Tibial artery (tissue), 4 donors: ENCODE measurements at regions not wholly inside any gene's neighbourhood (a gene's known extent, or its start where the extent isn't known, plus 50 kb on each side); places are given as distances from the start of the nearest gene placed in this dataset.
"Not testable (repeated sequence)": the region's sequence is repeated elsewhere in the genome, so short reads cannot be mapped to it uniquely, and the experiment has no call there.

Experiments used
- DNase-seq, 2 donors: peaks; one replicate each; pipeline ENCODE4 v3.0.0-alpha.2; 2019
- H3K27ac ChIP-seq, 2 donors: fragments of 200-600 bp; sonication (generic) in 1 of 2; 1 replicate in 1 of 2; 2 replicates in 1 of 2; pipeline ENCODE4 v1.5.1; 2018 to 2019; ENCODE audit warnings: mild to moderate bottlenecking in 1 of 2
- H3K27me3 ChIP-seq, 2 donors: fragments of 200-600 bp; sonication (generic) in 1 of 2; one replicate each; pipeline versions ENCODE4 v1.5.1 to v1.6.0; 2016 to 2019
- H3K36me3 ChIP-seq, 3 donors: fragments of 200-600 bp; sonication (generic) in 2 of 3; one replicate each; pipeline ENCODE4 v1.5.1; 2016 to 2019; ENCODE audit warnings: mild to moderate bottlenecking in 2 of 3
- H3K4me1 ChIP-seq, 4 donors: fragments of 200-600 bp; sonication (generic) in 2 of 4; 1 replicate in 3 of 4; 2 replicates in 1 of 4; pipeline ENCODE4 v1.5.1; 2016 to 2019
- H3K4me3 ChIP-seq, 2 donors: fragments of 200-600 bp; sonication (generic) in 1 of 2; 1 replicate in 1 of 2; 2 replicates in 1 of 2; pipeline ENCODE4 v1.5.1; 2018 to 2019; ENCODE audit warnings: mild to moderate bottlenecking in 2 of 2
- H3K9me3 ChIP-seq, 3 donors: fragments of 200-600 bp; sonication (generic) in 1 of 3; one replicate each; pipeline ENCODE4 v1.5.1; 2016 to 2019
- intact Hi-C: fragments of 100-400 bp; cut with DNase I; formaldehyde crosslinking; loops from one replicate; pipeline ENCODE4 v1.15.0; 2023; ENCODE audit warnings: low total_unique reads
- TF ChIP-seq, protein P1 (sequence below), 2 experiments: fragments of 200-600 bp in 1 of 2; fragments of 450-650 bp in 1 of 2; IDR thresholded peaks; one replicate each; pipeline ENCODE4 v1.5.1; 2017 to 2019; ENCODE audit warnings: antibody characterized with exemption in 2 of 2, mild to moderate bottlenecking in 1 of 2, moderate library complexity in 1 of 2

DNA sequence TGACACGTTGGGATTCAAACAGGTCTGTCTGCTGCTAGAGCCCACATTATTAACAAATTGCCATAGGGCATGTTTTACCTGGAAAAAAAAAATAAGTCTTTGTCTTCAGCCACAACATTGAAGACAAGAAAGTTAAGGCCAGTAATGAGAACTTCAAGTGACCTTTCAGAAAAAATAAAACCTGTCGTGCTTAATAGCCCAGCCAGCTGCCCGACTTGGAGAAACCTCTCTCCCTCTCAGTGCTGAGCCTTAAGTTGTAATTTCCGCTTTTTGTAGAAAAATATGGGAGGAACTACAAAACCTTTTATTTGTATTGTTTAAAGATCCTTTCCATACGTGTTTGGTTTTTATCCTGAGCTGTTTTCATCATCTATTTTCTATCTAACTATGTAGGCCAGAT lies 454.3 kb upstream of the SLITRK6 start:
- H3K4me1 ChIP-seq, H3K36me3 ChIP-seq, intact Hi-C loops, H3K27ac ChIP-seq, DNase-seq, H3K4me3 ChIP-seq, H3K9me3 ChIP-seq, H3K27me3 ChIP-seq: not testable (repeated sequence)

DNA sequence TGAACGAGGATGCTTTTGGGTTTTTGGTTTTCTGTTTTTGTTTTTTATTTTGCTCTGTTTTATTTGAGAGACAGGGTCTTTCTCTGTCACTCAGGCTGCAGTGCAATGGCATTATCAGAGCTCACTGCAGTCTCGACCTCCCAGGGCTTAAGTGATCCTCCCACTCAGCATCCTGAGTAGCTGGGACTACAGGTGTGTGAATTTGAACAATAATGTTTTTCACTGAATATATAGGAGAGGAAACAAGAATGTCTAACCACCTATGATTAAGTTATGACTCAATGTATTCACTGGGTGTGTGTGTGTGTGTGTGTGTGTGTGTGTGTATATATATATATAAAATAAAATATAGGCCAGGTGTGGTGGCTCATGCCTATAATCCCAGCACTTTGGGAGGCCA lies 456.6 kb upstream of the SLITRK6 start:
- DNase-seq, H3K9me3 ChIP-seq, H3K36me3 ChIP-seq, H3K27ac ChIP-seq, H3K27me3 ChIP-seq, intact Hi-C loops, H3K4me1 ChIP-seq, H3K4me3 ChIP-seq: not testable (repeated sequence)

GRCh38 chr13:86269511-86269910 lies 470.3 kb upstream of the SLITRK6 start:
- TF ChIP-seq, protein P1, sequence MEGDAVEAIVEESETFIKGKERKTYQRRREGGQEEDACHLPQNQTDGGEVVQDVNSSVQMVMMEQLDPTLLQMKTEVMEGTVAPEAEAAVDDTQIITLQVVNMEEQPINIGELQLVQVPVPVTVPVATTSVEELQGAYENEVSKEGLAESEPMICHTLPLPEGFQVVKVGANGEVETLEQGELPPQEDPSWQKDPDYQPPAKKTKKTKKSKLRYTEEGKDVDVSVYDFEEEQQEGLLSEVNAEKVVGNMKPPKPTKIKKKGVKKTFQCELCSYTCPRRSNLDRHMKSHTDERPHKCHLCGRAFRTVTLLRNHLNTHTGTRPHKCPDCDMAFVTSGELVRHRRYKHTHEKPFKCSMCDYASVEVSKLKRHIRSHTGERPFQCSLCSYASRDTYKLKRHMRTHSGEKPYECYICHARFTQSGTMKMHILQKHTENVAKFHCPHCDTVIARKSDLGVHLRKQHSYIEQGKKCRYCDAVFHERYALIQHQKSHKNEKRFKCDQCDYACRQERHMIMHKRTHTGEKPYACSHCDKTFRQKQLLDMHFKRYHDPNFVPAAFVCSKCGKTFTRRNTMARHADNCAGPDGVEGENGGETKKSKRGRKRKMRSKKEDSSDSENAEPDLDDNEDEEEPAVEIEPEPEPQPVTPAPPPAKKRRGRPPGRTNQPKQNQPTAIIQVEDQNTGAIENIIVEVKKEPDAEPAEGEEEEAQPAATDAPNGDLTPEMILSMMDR (IDR thresholded peaks at IDR 0.05) = no peak
- H3K4me1 ChIP-seq = no peaks in the 10 kb centered on the region
- no peaks in the 10 kb centered on the region for H3K9me3 ChIP-seq
- H3K4me3 ChIP-seq = no peak overlapping the region
- H3K27me3 ChIP-seq = no peaks in the 10 kb centered on the region
- no peak for DNase-seq
- H3K36me3 ChIP-seq = no peaks in the 10 kb centered on the region
- intact Hi-C loops = no loop called here
- no peak overlapping the region for H3K27ac ChIP-seq

GRCh38 chr13:86282442-86282841 lies 483.2 kb upstream of the SLITRK6 start:
- H3K4me1 ChIP-seq = no peaks in the 10 kb centered on the region
- H3K9me3 ChIP-seq = no peaks in the 10 kb centered on the region
- TF ChIP-seq, protein P1 (IDR thresholded peaks at IDR 0.05) = no peak
- DNase-seq = no peak
- H3K27me3 ChIP-seq = no peaks in the 10 kb centered on the region
- H3K4me3 ChIP-seq = no peak overlapping the region
- no peaks in the 10 kb centered on the region for H3K36me3 ChIP-seq
- no peak overlapping the region for H3K27ac ChIP-seq
- intact Hi-C loops = no loop called here

DNA sequence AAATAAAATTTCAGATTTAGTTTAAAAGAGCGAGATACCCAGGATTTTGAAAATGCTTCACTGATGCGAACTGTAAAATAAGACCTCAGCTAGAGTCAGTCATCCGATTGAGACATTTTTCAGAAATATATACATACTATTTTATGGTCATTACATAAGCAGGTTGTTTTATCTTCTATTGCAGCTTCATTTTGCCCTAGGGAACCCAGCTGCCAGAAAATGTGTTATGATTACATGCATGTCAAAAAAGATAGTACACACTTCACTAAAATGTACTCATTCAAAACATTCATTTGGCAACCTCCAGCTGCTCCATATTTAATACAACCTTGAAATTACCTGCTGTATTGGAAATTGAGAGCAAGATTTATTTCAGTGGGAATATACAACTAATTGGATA lies 483.8 kb upstream of the SLITRK6 start:
- DNase-seq = no peak
- TF ChIP-seq, protein P1 (IDR thresholded peaks at IDR 0.05) = no peak
- Histone ChIP-seq H3K4me1 (no peaks in the 10 kb centered on the region), H3K27me3 (no peaks in the 10 kb centered on the region), H3K36me3 (no peaks in the 10 kb centered on the region), H3K27ac (no peak overlapping the region), H3K4me3 (no peak overlapping the region), H3K9me3 (no peaks in the 10 kb centered on the region)
- intact Hi-C loops = no loop called here

DNA sequence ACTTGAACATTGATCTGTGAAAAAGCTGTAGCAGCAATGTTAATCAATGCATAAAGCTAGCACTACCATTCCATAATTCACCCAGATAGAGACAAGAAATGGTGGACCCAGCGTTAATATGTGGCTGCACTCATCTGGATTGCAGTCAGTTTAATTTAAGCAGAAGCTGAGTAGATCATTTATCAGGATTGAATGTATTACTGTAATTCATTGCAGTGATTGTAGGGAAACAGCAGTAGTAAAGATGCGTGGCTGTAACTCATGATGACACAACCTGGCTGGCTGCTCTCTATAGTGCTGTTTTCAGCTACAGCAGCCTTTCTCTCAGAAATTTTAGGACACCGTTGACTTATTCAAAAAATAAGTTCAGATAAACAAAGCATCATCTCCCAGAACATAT lies 499.5 kb upstream of the SLITRK6 start:
- TF ChIP-seq, protein P1 (IDR thresholded peaks at IDR 0.05) = no peak
- Histone ChIP-seq H3K4me3 (no peak overlapping the region), H3K27ac (no peak overlapping the region), H3K9me3 (no peaks in the 10 kb centered on the region), H3K4me1 (no peaks in the 10 kb centered on the region), H3K27me3 (no peaks in the 10 kb centered on the region), H3K36me3 (no peaks in the 10 kb centered on the region)
- no peak for DNase-seq
- intact Hi-C loops = no loop called here

- H3K9me3 ChIP-seq = no peaks in the 10 kb centered on the region
- H3K36me3 ChIP-seq = no peaks in the 10 kb centered on the region
- H3K27me3 ChIP-seq = no peaks in the 10 kb centered on the region
- no peak for DNase-seq
- no peak overlapping the region for H3K4me3 ChIP-seq
- no peak overlapping the region for H3K27ac ChIP-seq
- intact Hi-C loops = no loop called here
- no peaks in the 10 kb centered on the region for H3K4me1 ChIP-seq
- TF ChIP-seq, protein P1 (IDR thresholded peaks at IDR 0.05) = no peak
These were observed 499.9 kb upstream of the SLITRK6 start for GRCh38 chr13:86299128-86299527.
